Kidney epithelial cell (primary cell): ENCODE measurements at regions not wholly inside any gene's neighbourhood (a gene's known extent, or its start where the extent isn't known, plus 50 kb on each side); places are given as distances from the start of the nearest gene placed in this dataset.
A peak's percentile ranks its signal among the peaks of the same experiment; 100 is the strongest.

ENCODE experiments used
- DNase-seq: peaks from one replicate; pipeline ENCODE4 v3.0.0-alpha.2; 2010; ENCODE audit warnings: low read depth
- H3K27me3 ChIP-seq: 2 replicates; pipeline ENCODE4 v1.6.0; 2011; ENCODE audit warnings: low read length; ENCODE audit not compliant: control insufficient read depth, insufficient read depth
- H3K36me3 ChIP-seq: 2 replicates; pipeline ENCODE4 v1.5.1; 2011; ENCODE audit warnings: low read length; ENCODE audit not compliant: control insufficient read depth, insufficient read depth
- H3K4me3 ChIP-seq: 2 replicates; pipeline ENCODE4 v1.5.1; 2011; ENCODE audit warnings: low read depth, mild to moderate bottlenecking, control low read depth, low read length
- CTCF ChIP-seq: IDR thresholded peaks from 2 replicates; pipeline ENCODE4 v1.5.1; 2011; ENCODE audit warnings: mild to moderate bottlenecking, moderate library complexity, low read length, control low read depth, inconsistent platforms; ENCODE audit not compliant: insufficient read depth, poor library complexity, severe bottlenecking

- TF ChIP-seq CTCF = no peak
- Histone ChIP-seq H3K36me3 (no peaks in the 10 kb centered on the region), H3K4me3 (no peak overlapping the region), H3K27me3 (no peaks in the 10 kb centered on the region)
- DNase-seq = no peak
These were observed 290.4 kb downstream of the IPMK start for GRCh38 chr10:57977262-57977661.

GRCh38 chr10:57973451-57973850 lies 294.2 kb downstream of the IPMK start:
- TF ChIP-seq CTCF = no peak
- Histone ChIP-seq H3K4me3 (no peak overlapping the region), H3K27me3 (no peaks in the 10 kb centered on the region), H3K36me3 (no peaks in the 10 kb centered on the region)
- DNase-seq = no peak

- Histone ChIP-seq H3K4me3 (no peak overlapping the region), H3K27me3 (no peaks in the 10 kb centered on the region), H3K36me3 (no peaks in the 10 kb centered on the region)
- no peak for DNase-seq
- no peak for TF ChIP-seq CTCF
These were observed 294.9 kb downstream of the IPMK start for GRCh38 chr10:57972783-57973182.

- Histone ChIP-seq H3K27me3 (no peaks in the 10 kb centered on the region), H3K36me3 (no peaks in the 10 kb centered on the region), H3K4me3 (no peak overlapping the region)
- DNase-seq = no peak
- TF ChIP-seq CTCF = no peak
These were observed 299.2 kb downstream of the IPMK start for GRCh38 chr10:57968328-57969016.

GRCh38 chr10:57964351-57964750 lies 303.3 kb downstream of the IPMK start:
- Histone ChIP-seq H3K36me3 (no peaks in the 10 kb centered on the region), H3K4me3 (no peak overlapping the region), H3K27me3 (no peaks in the 10 kb centered on the region)
- DNase-seq = peak; percentile 52
- no peak for TF ChIP-seq CTCF

- no peak for TF ChIP-seq CTCF
These were observed 304.1 kb downstream of the IPMK start for GRCh38 chr10:57963546-57963945.

More at GRCh38 chr10:57963546-57963945, 304.1 kb downstream of the IPMK start:
- Histone ChIP-seq H3K4me3 (no peak overlapping the region), H3K27me3 (no peaks in the 10 kb centered on the region), H3K36me3 (no peaks in the 10 kb centered on the region)
- no peak for DNase-seq
